ENCODE measurements at regions not wholly inside any gene's neighbourhood (a gene's known extent, or its start where the extent isn't known, plus 50 kb on each side); places are given as distances from the start of the nearest gene placed in this dataset.

- no peak for TF ChIP-seq POLR2A (IDR thresholded peaks at IDR 0.05)
- no peak for TF ChIP-seq CTCF (IDR thresholded peaks at IDR 0.05)
These were observed 571.9 kb downstream of the TAFA4 start for GRCh38 chr3:68360492-68360891.

Measured in ovary (tissue), 3 donors.